GM12892 (cell line): ENCODE measurements at regions not wholly inside any gene's neighbourhood (a gene's known extent, or its start where the extent isn't known, plus 50 kb on each side); places are given as distances from the start of the nearest gene placed in this dataset.

ENCODE experiments used
- POLR2A ChIP-seq: IDR thresholded peaks from 2 replicates; pipeline ENCODE4 v1.6.1; 2011; ENCODE audit warnings: low read depth, low read length, control low read depth
- POLR2AphosphoS5 ChIP-seq: IDR thresholded peaks from 2 replicates; pipeline ENCODE4 v1.6.1; 2011; ENCODE audit warnings: low read depth, low read length, control low read depth
- TAF1 ChIP-seq: IDR thresholded peaks from 2 replicates; pipeline ENCODE4 v1.6.1; 2011; ENCODE audit warnings: low read depth, mild to moderate bottlenecking, control low read depth, low read length, borderline replicate concordance

GRCh38 chr15:31442699-31443111 lies 116.1 kb downstream of the KLF13 start:
- TF ChIP-seq POLR2A (no peak), TAF1 (no peak), POLR2AphosphoS5 (no peak)
